Thyroid gland (tissue), 4 donors: ENCODE measurements at regions not wholly inside any gene's neighbourhood (a gene's known extent, or its start where the extent isn't known, plus 50 kb on each side); places are given as distances from the start of the nearest gene placed in this dataset.

Experiments used
- POLR2A ChIP-seq, 2 donors: fragments of 450-650 bp; IDR thresholded peaks; one replicate each; pipeline ENCODE4 v1.6.1; 2017; ENCODE audit warnings: antibody characterized with exemption in 2 of 2, mild to moderate bottlenecking in 2 of 2, moderate library complexity in 1 of 2
- TF ChIP-seq, protein P1 (sequence below), 6 experiments: fragments of 200-600 bp in 3 of 6; fragments of 450-650 bp in 3 of 6; sonication (generic) in 3 of 6; IDR thresholded peaks; one replicate each; pipeline ENCODE4 v1.5.1; 2016 to 2019; ENCODE audit warnings: antibody characterized with exemption in 6 of 6, mild to moderate bottlenecking in 2 of 6, inconsistent platforms in 1 of 6, moderate library complexity in 1 of 6

- TF ChIP-seq, protein P1, sequence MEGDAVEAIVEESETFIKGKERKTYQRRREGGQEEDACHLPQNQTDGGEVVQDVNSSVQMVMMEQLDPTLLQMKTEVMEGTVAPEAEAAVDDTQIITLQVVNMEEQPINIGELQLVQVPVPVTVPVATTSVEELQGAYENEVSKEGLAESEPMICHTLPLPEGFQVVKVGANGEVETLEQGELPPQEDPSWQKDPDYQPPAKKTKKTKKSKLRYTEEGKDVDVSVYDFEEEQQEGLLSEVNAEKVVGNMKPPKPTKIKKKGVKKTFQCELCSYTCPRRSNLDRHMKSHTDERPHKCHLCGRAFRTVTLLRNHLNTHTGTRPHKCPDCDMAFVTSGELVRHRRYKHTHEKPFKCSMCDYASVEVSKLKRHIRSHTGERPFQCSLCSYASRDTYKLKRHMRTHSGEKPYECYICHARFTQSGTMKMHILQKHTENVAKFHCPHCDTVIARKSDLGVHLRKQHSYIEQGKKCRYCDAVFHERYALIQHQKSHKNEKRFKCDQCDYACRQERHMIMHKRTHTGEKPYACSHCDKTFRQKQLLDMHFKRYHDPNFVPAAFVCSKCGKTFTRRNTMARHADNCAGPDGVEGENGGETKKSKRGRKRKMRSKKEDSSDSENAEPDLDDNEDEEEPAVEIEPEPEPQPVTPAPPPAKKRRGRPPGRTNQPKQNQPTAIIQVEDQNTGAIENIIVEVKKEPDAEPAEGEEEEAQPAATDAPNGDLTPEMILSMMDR (IDR thresholded peaks at IDR 0.05): no peak
- no peak for TF ChIP-seq POLR2A (IDR thresholded peaks at IDR 0.05)
Measured at GRCh38 chr9:73558471-73558870, 406.8 kb downstream of the ANXA1 start.
